Large intestine (tissue), 3 donors: ENCODE measurements at regions not wholly inside any gene's neighbourhood (a gene's known extent, or its start where the extent isn't known, plus 50 kb on each side); places are given as distances from the start of the nearest gene placed in this dataset.
A peak's percentile ranks its signal among the peaks of the same experiment; 100 is the strongest.
"Not testable (repeated sequence)": the region's sequence is repeated elsewhere in the genome, so short reads cannot be mapped to it uniquely, and the experiment has no call there.

Experiments used
- DNase-seq, 2 donors: peaks; one replicate each; pipeline versions ENCODE4 v3.0.0 to v3.0.0-alpha.2; 2013
- H3K27ac ChIP-seq: one replicate; pipeline ENCODE4 v1.5.1; 2013; ENCODE audit warnings: low read length
- H3K27me3 ChIP-seq: 2 replicates; pipeline ENCODE4 v1.6.1; 2013; ENCODE audit warnings: low read length; ENCODE audit not compliant: control insufficient read depth, insufficient read depth
- H3K36me3 ChIP-seq: 2 replicates; pipeline ENCODE4 v1.6.1; 2013; ENCODE audit warnings: low read length; ENCODE audit not compliant: control insufficient read depth, insufficient read depth
- H3K4me1 ChIP-seq: one replicate; pipeline ENCODE4 v1.6.1; 2013; ENCODE audit warnings: low read length; ENCODE audit not compliant: control insufficient read depth, insufficient read depth
- H3K4me3 ChIP-seq: one replicate; pipeline ENCODE4 v1.5.1; 2013; ENCODE audit warnings: low read length
- H3K9me3 ChIP-seq: one replicate; pipeline ENCODE4 v1.6.1; 2013; ENCODE audit warnings: mild to moderate bottlenecking, low read depth, low read length, moderate library complexity; ENCODE audit not compliant: control insufficient read depth
- WGBS: methylation state at CpG from one replicate; pipeline ENCODE4 v1.1.5; 2013; ENCODE audit warnings: low lambda C conversion rate; ENCODE audit not compliant: insufficient coverage; 5-methylcytosine and 5-hydroxymethylcytosine counted together

- not testable (repeated sequence) for H3K27me3 ChIP-seq, H3K36me3 ChIP-seq, H3K4me3 ChIP-seq, H3K27ac ChIP-seq, H3K9me3 ChIP-seq, DNase-seq, H3K4me1 ChIP-seq
- WGBS: no CpG with 5 or more reads among the region's 17 CpGs
Measured at GRCh38 chr21:5117666-5118295, 5403.6 kb upstream of the TPTE start.

- H3K4me3 ChIP-seq, H3K27me3 ChIP-seq, H3K4me1 ChIP-seq, H3K36me3 ChIP-seq, H3K9me3 ChIP-seq, H3K27ac ChIP-seq, DNase-seq: not testable (repeated sequence)
- no CpG with 5 or more reads among the region's 17 CpGs for WGBS
Measured at GRCh38 chr21:5118296-5118679, 5403.1 kb upstream of the TPTE start.

DNA sequence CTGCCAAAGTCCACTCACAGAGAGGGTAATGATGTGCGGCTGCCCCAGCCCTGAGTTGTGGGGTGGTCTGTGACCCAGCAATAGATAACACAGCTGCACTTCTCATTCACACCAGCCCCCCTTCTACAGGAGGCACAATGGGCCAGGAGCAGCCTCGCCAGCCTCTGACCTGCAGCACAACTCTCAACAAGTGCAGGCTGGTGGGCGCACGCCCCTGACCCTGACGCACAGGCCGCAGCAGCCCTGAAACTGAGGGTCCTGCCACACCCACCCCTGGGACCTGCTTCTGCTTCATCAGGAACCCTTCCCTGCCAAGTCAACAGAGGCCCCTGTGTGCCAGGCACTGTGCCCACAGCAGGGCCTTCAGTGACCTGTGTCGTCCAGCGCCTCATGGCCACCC, 5402.2 kb upstream of the TPTE start:
- H3K4me1 ChIP-seq, H3K9me3 ChIP-seq: not testable (repeated sequence)
- no CpG with 5 or more reads among the region's 8 CpGs for WGBS

DNA sequence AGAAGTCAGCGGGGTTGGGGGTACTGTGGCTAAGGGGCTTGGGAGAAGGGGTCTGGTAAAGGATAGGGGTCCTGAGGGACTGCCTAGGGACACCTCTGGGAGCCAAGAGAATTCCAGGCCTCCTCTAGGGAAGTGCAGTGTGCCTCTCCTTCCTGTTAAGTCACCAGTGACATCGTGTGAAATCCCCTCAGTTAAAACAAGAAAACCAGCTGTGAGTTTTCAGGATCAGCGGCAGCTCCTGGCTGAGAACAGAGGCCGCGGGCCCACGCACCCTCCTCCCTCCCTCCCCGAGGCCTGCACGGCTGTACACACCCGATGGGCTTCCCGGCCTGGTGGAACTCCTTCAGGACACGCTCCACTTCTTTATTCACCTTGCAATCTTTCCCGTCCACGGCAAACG, 5400.0 kb upstream of the TPTE start:
- H3K9me3 ChIP-seq, H3K27ac ChIP-seq, H3K27me3 ChIP-seq, H3K4me3 ChIP-seq, H3K4me1 ChIP-seq, H3K36me3 ChIP-seq: not testable (repeated sequence)
- peak in 1 of 2 donors; percentile 6 for DNase-seq
- no CpG with 5 or more reads among the region's 14 CpGs for WGBS

More for the DNA sequence above, 5402.2 kb upstream of the TPTE start:
- H3K27ac ChIP-seq, H3K27me3 ChIP-seq, H3K36me3 ChIP-seq, H3K4me3 ChIP-seq, DNase-seq: not testable (repeated sequence)

DNA sequence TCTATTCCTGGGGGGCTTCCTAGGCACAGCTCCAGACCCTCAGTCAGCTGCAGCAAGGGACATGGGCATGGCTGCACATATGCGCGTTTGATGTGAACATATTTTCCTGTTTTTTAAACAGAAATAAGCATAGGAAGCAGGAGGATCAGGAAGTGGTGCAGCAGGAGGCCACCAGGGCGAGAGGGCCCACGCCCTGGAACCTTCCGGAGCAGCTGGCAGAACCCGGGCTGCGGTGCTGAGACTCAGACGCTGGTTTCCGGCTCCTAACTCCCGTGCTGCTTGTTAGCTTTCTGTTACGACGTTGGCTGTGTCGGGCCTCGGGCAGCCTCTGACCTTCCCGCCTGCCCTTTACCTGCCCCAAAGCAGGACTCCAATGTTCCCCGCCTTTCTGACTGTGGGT, 5399.5 kb upstream of the TPTE start:
- H3K27me3 ChIP-seq, DNase-seq, H3K4me1 ChIP-seq, H3K36me3 ChIP-seq, H3K4me3 ChIP-seq, H3K27ac ChIP-seq, H3K9me3 ChIP-seq: not testable (repeated sequence)
- no CpG with 5 or more reads among the region's 16 CpGs for WGBS

- DNase-seq, H3K4me1 ChIP-seq, H3K36me3 ChIP-seq, H3K4me3 ChIP-seq, H3K27me3 ChIP-seq, H3K9me3 ChIP-seq, H3K27ac ChIP-seq: not testable (repeated sequence)
- no CpG with 5 or more reads among the region's 16 CpGs for WGBS
Measured at GRCh38 chr21:5123655-5124054, 5397.7 kb upstream of the TPTE start.

GRCh38 chr21:5128261-5128660, 5393.1 kb upstream of the TPTE start:
- H3K36me3 ChIP-seq: not testable (repeated sequence)
- peak; percentile 79 to 83 for DNase-seq

DNA sequence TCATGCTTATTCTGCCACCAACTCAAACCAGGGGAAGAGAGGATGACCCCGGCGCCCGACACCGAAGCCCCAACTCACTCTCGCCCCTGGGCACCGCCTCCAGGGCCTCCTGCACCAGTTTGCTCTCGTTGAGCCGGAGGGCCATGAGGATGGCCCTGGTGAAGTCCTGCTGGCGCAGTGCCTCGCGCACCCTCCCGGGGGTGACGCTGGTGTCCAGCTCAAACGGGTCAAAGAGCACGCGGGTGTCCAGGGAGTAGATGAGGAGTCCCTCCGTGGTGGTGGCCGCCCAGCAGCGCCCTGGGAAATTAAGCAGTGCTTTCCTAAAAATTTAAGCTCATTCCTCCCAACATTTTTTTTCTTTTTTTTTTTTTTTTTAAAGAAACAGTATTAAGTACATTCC, 5387.6 kb upstream of the TPTE start:
- not testable (repeated sequence) for H3K4me1 ChIP-seq, DNase-seq, H3K27ac ChIP-seq, H3K4me3 ChIP-seq, H3K36me3 ChIP-seq, H3K9me3 ChIP-seq, H3K27me3 ChIP-seq
- no CpG with 5 or more reads among the region's 19 CpGs for WGBS

More at GRCh38 chr21:5128261-5128660, 5393.1 kb upstream of the TPTE start:
- H3K4me3 ChIP-seq, H3K27ac ChIP-seq, H3K4me1 ChIP-seq, H3K9me3 ChIP-seq, H3K27me3 ChIP-seq: not testable (repeated sequence)
- no CpG with 5 or more reads among the region's 42 CpGs for WGBS

DNA sequence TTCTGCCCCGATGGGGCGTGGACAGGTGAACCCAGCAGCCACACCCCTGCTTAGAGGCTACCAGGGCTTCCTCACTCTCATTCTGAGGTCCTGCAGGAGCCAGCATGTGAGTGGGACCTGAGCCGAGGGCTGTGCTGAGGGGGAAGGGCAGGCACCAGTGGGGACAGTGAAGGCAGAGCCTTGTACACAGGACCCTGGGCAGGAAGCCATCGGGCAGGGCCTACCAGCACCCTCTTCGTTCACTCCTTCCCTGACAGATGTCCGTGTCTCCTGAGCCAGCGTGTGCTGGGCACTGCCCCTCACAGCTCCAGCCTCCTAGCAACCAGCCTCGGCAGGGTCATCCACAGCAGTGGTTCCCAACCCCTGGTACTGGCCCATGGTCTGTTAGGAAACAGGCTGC, 5385.0 kb upstream of the TPTE start:
- H3K27ac ChIP-seq, H3K36me3 ChIP-seq, H3K27me3 ChIP-seq, H3K4me1 ChIP-seq, H3K9me3 ChIP-seq, H3K4me3 ChIP-seq, DNase-seq: not testable (repeated sequence)
- WGBS: no CpG with 5 or more reads among the region's 8 CpGs

- DNase-seq: not testable (repeated sequence)
- WGBS: no CpG with 5 or more reads among the region's 18 CpGs
Measured at GRCh38 chr21:5137006-5137405, 5384.4 kb upstream of the TPTE start.

GRCh38 chr21:5138687-5139086, 5382.7 kb upstream of the TPTE start:
- not testable (repeated sequence) for DNase-seq, H3K27me3 ChIP-seq, H3K4me3 ChIP-seq, H3K4me1 ChIP-seq, H3K9me3 ChIP-seq, H3K27ac ChIP-seq, H3K36me3 ChIP-seq
- WGBS: no CpG with 5 or more reads among the region's 7 CpGs

More at GRCh38 chr21:5137006-5137405, 5384.4 kb upstream of the TPTE start:
- H3K4me3 ChIP-seq, H3K27me3 ChIP-seq, H3K36me3 ChIP-seq, H3K9me3 ChIP-seq, H3K4me1 ChIP-seq, H3K27ac ChIP-seq: not testable (repeated sequence)
